Progenitor cell of endocrine pancreas (in vitro differentiated cells): ENCODE measurements at regions not wholly inside any gene's neighbourhood (a gene's known extent, or its start where the extent isn't known, plus 50 kb on each side); places are given as distances from the start of the nearest gene placed in this dataset.

Experiments used
- DNase-seq: peaks from one replicate; pipeline ENCODE4 v3.0.0; 2021; ENCODE audit warnings: low spot score; ENCODE audit not compliant: unreplicated experiment
- H3K27ac Mint-ChIP-seq: 2 replicates; pipeline ENCODE4 v1.8.0; 2021; ENCODE audit warnings: mild to moderate bottlenecking, moderate library complexity, mixed read lengths
- H3K27me3 Mint-ChIP-seq: 2 replicates; pipeline ENCODE4 v1.8.0; 2021; ENCODE audit warnings: mixed read lengths
- H3K36me3 Mint-ChIP-seq: 2 replicates; pipeline ENCODE4 v1.8.0; 2022; ENCODE audit warnings: mixed read lengths; ENCODE audit not compliant: insufficient read depth
- H3K4me1 Mint-ChIP-seq: 2 replicates; pipeline ENCODE4 v1.8.0; 2021; ENCODE audit warnings: low read depth, mixed read lengths
- H3K4me3 Mint-ChIP-seq: 2 replicates; pipeline ENCODE4 v1.8.0; 2021; ENCODE audit warnings: low read depth, mild to moderate bottlenecking, moderate library complexity, mixed read lengths
- H3K9me3 Mint-ChIP-seq: 2 replicates; pipeline ENCODE4 v1.8.0; 2021; ENCODE audit warnings: low read depth, mixed read lengths
- CTCF ChIP-seq: fragments of 200-600 bp; sonication (generic); IDR thresholded peaks from one replicate; pipeline ENCODE4 v1.5.0; 2021; ENCODE audit warnings: antibody characterized with exemption, mild to moderate bottlenecking; ENCODE audit not compliant: unreplicated experiment

- DNase-seq, result no peak
- H3K27me3 Mint-ChIP-seq, result no peaks in the 10 kb centered on the region
- H3K9me3 Mint-ChIP-seq, result no peaks in the 10 kb centered on the region
- no peak overlapping the region for H3K27ac Mint-ChIP-seq
- no peak for TF ChIP-seq CTCF
- no peak overlapping the region for H3K4me3 Mint-ChIP-seq
- peaks cover 40% of the 10 kb centered on the region for H3K4me1 Mint-ChIP-seq
- H3K36me3 Mint-ChIP-seq, result no peaks in the 10 kb centered on the region
These were observed 54.6 kb downstream of the ZFP36L2 start for GRCh38 chr2:43171789-43172188.

- H3K27ac Mint-ChIP-seq, result no peak overlapping the region
- H3K36me3 Mint-ChIP-seq, result no peaks in the 10 kb centered on the region
- H3K4me1 Mint-ChIP-seq, result peaks cover 38% of the 10 kb centered on the region
These were observed 55.9 kb downstream of the ZFP36L2 start for GRCh38 chr2:43170405-43171105.

DNA sequence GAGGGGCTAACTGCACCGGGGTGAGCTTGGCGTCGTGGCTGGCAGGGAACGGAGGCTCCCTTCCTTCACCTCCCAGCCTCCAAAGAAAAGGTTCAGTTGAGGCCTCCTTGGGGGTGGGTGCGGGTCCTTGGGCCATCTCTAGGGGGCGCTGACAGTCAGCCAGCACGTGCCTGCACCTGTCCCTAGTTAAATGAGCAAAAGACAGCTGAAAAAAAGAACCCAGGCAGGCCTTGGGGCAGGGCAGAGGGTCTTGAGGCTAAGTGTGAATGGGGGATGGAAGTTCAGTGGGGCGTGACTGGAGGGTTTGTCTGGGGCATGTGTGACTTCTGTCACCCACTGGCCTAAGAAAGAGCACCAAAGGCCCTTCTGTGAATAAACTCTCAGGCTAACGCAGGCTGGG lies 56.4 kb downstream of the ZFP36L2 start:
- no peaks in the 10 kb centered on the region for H3K27me3 Mint-ChIP-seq
- DNase-seq, result no peak
- H3K4me1 Mint-ChIP-seq, result peaks cover 35% of the 10 kb centered on the region
- peak; percentile 56 for TF ChIP-seq CTCF
- no peak overlapping the region for H3K27ac Mint-ChIP-seq
- no peaks in the 10 kb centered on the region for H3K36me3 Mint-ChIP-seq
- no peak overlapping the region for H3K4me3 Mint-ChIP-seq
- no peaks in the 10 kb centered on the region for H3K9me3 Mint-ChIP-seq

More at GRCh38 chr2:43170405-43171105, 55.9 kb downstream of the ZFP36L2 start:
- Mint-ChIP-seq H3K27me3 (no peaks in the 10 kb centered on the region), H3K4me3 (no peak overlapping the region), H3K9me3 (no peaks in the 10 kb centered on the region)
- no peak for TF ChIP-seq CTCF
- no peak for DNase-seq

DNA sequence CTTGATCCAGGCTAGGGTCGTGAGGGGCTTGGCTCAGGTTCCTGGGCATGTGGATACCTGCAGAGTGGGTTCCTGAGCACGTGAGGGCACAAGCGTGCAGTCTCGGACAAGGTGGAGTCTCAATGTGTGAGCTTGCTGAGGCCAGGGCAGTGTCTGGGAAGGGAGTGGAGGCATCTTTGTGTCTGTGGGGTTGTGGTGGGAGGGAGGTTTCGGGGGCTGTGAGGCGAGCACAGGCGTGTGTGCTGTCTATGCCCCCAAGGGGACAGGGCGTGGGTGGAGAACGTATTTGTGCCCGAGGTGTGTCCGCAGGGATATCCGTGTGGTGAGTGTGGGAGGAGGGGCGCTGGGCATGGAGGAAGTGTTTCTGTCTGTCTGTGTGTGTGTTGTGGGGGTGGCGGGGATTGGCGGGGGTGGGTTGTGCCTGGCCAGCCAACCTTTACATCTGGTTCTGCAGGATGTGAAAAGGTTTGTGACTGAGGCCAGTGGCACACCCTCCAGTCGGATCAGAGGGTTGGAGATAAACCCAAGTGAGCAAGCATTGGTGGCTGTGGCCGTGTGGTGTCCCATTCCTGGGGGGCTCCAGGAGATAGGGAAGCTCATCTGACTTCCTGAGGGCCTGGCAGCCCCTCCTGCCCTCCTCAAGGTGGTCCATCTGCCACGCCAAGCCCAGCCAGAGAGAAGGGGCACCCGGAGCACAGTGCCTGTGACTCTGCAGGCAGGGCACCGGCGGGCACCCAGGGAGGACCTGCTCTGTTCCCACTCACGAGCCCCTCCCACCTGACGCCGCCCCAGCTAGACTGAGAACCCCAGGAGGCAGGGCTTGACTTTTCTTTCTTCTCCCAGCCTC lies 57.1 kb downstream of the ZFP36L2 start:
- no peak for DNase-seq
- Mint-ChIP-seq H3K27ac (peak overlapping the region; percentile 81), H3K27me3 (no peaks in the 10 kb centered on the region)

DNA sequence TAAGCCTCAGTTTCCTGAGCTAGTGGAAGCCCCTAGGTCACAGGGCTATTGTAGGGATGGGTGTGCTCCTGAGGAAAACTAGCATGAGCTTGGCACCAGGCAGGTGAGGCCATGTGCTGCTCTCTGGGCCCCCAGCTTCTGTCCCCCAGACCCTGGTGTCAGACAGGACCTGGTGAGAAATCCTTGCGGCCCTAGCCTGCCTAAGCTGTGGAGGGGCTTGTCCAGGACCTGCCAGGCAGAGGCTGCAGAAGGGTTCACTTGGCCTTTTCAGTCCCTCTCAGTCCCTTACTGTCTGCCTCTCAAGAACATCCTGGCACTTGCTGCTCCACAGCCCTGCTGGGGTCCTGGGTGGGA lies 58.4 kb downstream of the ZFP36L2 start:
- Mint-ChIP-seq H3K27ac (peak overlapping the region; percentile 92), H3K4me1 (peaks cover 34% of the 10 kb centered on the region)
- DNase-seq, result no peak

More for the DNA sequence above, 57.1 kb downstream of the ZFP36L2 start:
- no peak for TF ChIP-seq CTCF
- Mint-ChIP-seq H3K4me3 (no peak overlapping the region), H3K9me3 (no peaks in the 10 kb centered on the region), H3K4me1 (peaks cover 30% of the 10 kb centered on the region), H3K36me3 (no peaks in the 10 kb centered on the region)

More for the DNA sequence above, 58.4 kb downstream of the ZFP36L2 start:
- no peak overlapping the region for H3K4me3 Mint-ChIP-seq
- TF ChIP-seq CTCF, result no peak
- no peaks in the 10 kb centered on the region for H3K9me3 Mint-ChIP-seq
- no peaks in the 10 kb centered on the region for H3K27me3 Mint-ChIP-seq
- no peaks in the 10 kb centered on the region for H3K36me3 Mint-ChIP-seq
